ENCODE measurements at regions not wholly inside any gene's neighbourhood (a gene's known extent, or its start where the extent isn't known, plus 50 kb on each side); places are given as distances from the start of the nearest gene placed in this dataset.

- H3K9ac ChIP-seq (ENCODE audit: low read depth, low read length): no peak overlapping the region
- no peaks in the 10 kb centered on the region for H3K36me3 ChIP-seq (ENCODE audit: insufficient read depth, low read length)
- H3K4me3 ChIP-seq (ENCODE audit: low read length): no peak overlapping the region
- H3K4me1 ChIP-seq (ENCODE audit: control insufficient read depth, insufficient read depth, low read length): peaks cover 8% of the 10 kb centered on the region
- H3K9me3 ChIP-seq (replicated peaks; ENCODE audit: low read length): no peaks in the 10 kb centered on the region
- H3K27me3 ChIP-seq (ENCODE audit: control insufficient read depth, insufficient read depth, low read length): peaks cover 37% of the 10 kb centered on the region
- H3K4me2 ChIP-seq (ENCODE audit: low read length): peak overlapping the region; percentile 99
Observed at GRCh38 chr1:42034426-42034825, 115.7 kb upstream of the HIVEP3 start.

- Histone ChIP-seq H3K4me2 (ENCODE audit: low read length) (no peak overlapping the region), H3K4me3 (ENCODE audit: low read length) (no peak overlapping the region), H3K36me3 (ENCODE audit: insufficient read depth, low read length) (no peaks in the 10 kb centered on the region), H3K9me3 (replicated peaks; ENCODE audit: low read length) (no peaks in the 10 kb centered on the region), H3K27me3 (ENCODE audit: control insufficient read depth, insufficient read depth, low read length) (peaks cover 33% of the 10 kb centered on the region), H3K9ac (ENCODE audit: low read depth, low read length) (no peak overlapping the region), H3K4me1 (ENCODE audit: control insufficient read depth, insufficient read depth, low read length) (peaks cover 8% of the 10 kb centered on the region)
Observed at GRCh38 chr1:42033629-42034028, 114.9 kb upstream of the HIVEP3 start.

- Histone ChIP-seq H3K9ac (ENCODE audit: low read depth, low read length) (no peak overlapping the region), H3K4me2 (ENCODE audit: low read length) (no peak overlapping the region), H3K27me3 (ENCODE audit: control insufficient read depth, insufficient read depth, low read length) (peaks cover 3% of the 10 kb centered on the region), H3K36me3 (ENCODE audit: insufficient read depth, low read length) (no peaks in the 10 kb centered on the region), H3K4me3 (ENCODE audit: low read length) (no peak overlapping the region), H3K4me1 (ENCODE audit: control insufficient read depth, insufficient read depth, low read length) (no peaks in the 10 kb centered on the region), H3K9me3 (replicated peaks; ENCODE audit: low read length) (no peaks in the 10 kb centered on the region)
Observed at GRCh38 chr1:42017730-42018129, 99.0 kb upstream of the HIVEP3 start.

- peaks cover 3% of the 10 kb centered on the region for H3K27me3 ChIP-seq (ENCODE audit: control insufficient read depth, insufficient read depth, low read length)
- H3K9ac ChIP-seq (ENCODE audit: low read depth, low read length): no peak overlapping the region
- H3K36me3 ChIP-seq (ENCODE audit: insufficient read depth, low read length): no peaks in the 10 kb centered on the region
- H3K4me2 ChIP-seq (ENCODE audit: low read length): no peak overlapping the region
- H3K4me1 ChIP-seq (ENCODE audit: control insufficient read depth, insufficient read depth, low read length): no peaks in the 10 kb centered on the region
- no peaks in the 10 kb centered on the region for H3K9me3 ChIP-seq (replicated peaks; ENCODE audit: low read length)
- no peak overlapping the region for H3K4me3 ChIP-seq (ENCODE audit: low read length)
Observed at GRCh38 chr1:42017259-42017658, 98.5 kb upstream of the HIVEP3 start.

- H3K9me3 ChIP-seq (replicated peaks; ENCODE audit: low read length): no peaks in the 10 kb centered on the region
- no peaks in the 10 kb centered on the region for H3K36me3 ChIP-seq (ENCODE audit: insufficient read depth, low read length)
Observed at GRCh38 chr1:42014823-42015222, 96.1 kb upstream of the HIVEP3 start.

GRCh38 chr1:42013881-42014470 is 95.3 kb upstream of the HIVEP3 start:
- no peak overlapping the region for H3K4me3 ChIP-seq (ENCODE audit: low read length)
- H3K4me2 ChIP-seq (ENCODE audit: low read length): no peak overlapping the region
- no peaks in the 10 kb centered on the region for H3K36me3 ChIP-seq (ENCODE audit: insufficient read depth, low read length)
- H3K4me1 ChIP-seq (ENCODE audit: control insufficient read depth, insufficient read depth, low read length): no peaks in the 10 kb centered on the region
- H3K9ac ChIP-seq (ENCODE audit: low read depth, low read length): no peak overlapping the region
- H3K9me3 ChIP-seq (replicated peaks; ENCODE audit: low read length): no peaks in the 10 kb centered on the region
- peaks cover 7% of the 10 kb centered on the region for H3K27me3 ChIP-seq (ENCODE audit: control insufficient read depth, insufficient read depth, low read length)

More at GRCh38 chr1:42014823-42015222, 96.1 kb upstream of the HIVEP3 start:
- H3K4me3 ChIP-seq (ENCODE audit: low read length): no peak overlapping the region
- H3K4me2 ChIP-seq (ENCODE audit: low read length): no peak overlapping the region
- no peak overlapping the region for H3K9ac ChIP-seq (ENCODE audit: low read depth, low read length)
- no peaks in the 10 kb centered on the region for H3K4me1 ChIP-seq (ENCODE audit: control insufficient read depth, insufficient read depth, low read length)
- H3K27me3 ChIP-seq (ENCODE audit: control insufficient read depth, insufficient read depth, low read length): peaks cover 7% of the 10 kb centered on the region

- Histone ChIP-seq H3K4me3 (ENCODE audit: low read length) (no peak overlapping the region), H3K4me1 (ENCODE audit: control insufficient read depth, insufficient read depth, low read length) (no peaks in the 10 kb centered on the region), H3K27me3 (ENCODE audit: control insufficient read depth, insufficient read depth, low read length) (peaks cover 7% of the 10 kb centered on the region), H3K36me3 (ENCODE audit: insufficient read depth, low read length) (no peaks in the 10 kb centered on the region), H3K9me3 (replicated peaks; ENCODE audit: low read length) (no peaks in the 10 kb centered on the region), H3K9ac (ENCODE audit: low read depth, low read length) (no peak overlapping the region), H3K4me2 (ENCODE audit: low read length) (no peak overlapping the region)
Observed at GRCh38 chr1:42012852-42013251, 94.1 kb upstream of the HIVEP3 start.

- H3K27me3 ChIP-seq (ENCODE audit: control insufficient read depth, insufficient read depth, low read length): peaks cover 7% of the 10 kb centered on the region
- H3K9me3 ChIP-seq (replicated peaks; ENCODE audit: low read length): no peaks in the 10 kb centered on the region
- H3K4me2 ChIP-seq (ENCODE audit: low read length): no peak overlapping the region
- H3K4me1 ChIP-seq (ENCODE audit: control insufficient read depth, insufficient read depth, low read length): no peaks in the 10 kb centered on the region
- H3K4me3 ChIP-seq (ENCODE audit: low read length): no peak overlapping the region
- no peaks in the 10 kb centered on the region for H3K36me3 ChIP-seq (ENCODE audit: insufficient read depth, low read length)
- no peak overlapping the region for H3K9ac ChIP-seq (ENCODE audit: low read depth, low read length)
Observed at GRCh38 chr1:42010381-42010780, 91.7 kb upstream of the HIVEP3 start.

GRCh38 chr1:42008264-42008663 is 89.5 kb upstream of the HIVEP3 start:
- H3K36me3 ChIP-seq (ENCODE audit: insufficient read depth, low read length): no peaks in the 10 kb centered on the region
- no peak overlapping the region for H3K9ac ChIP-seq (ENCODE audit: low read depth, low read length)
- no peak overlapping the region for H3K4me2 ChIP-seq (ENCODE audit: low read length)
- H3K4me3 ChIP-seq (ENCODE audit: low read length): no peak overlapping the region
- peaks cover 4% of the 10 kb centered on the region for H3K27me3 ChIP-seq (ENCODE audit: control insufficient read depth, insufficient read depth, low read length)
- no peaks in the 10 kb centered on the region for H3K9me3 ChIP-seq (replicated peaks; ENCODE audit: low read length)
- no peaks in the 10 kb centered on the region for H3K4me1 ChIP-seq (ENCODE audit: control insufficient read depth, insufficient read depth, low read length)

GRCh38 chr1:42006836-42007235 is 88.1 kb upstream of the HIVEP3 start:
- Histone ChIP-seq H3K4me1 (ENCODE audit: control insufficient read depth, insufficient read depth, low read length) (no peaks in the 10 kb centered on the region), H3K9me3 (replicated peaks; ENCODE audit: low read length) (no peaks in the 10 kb centered on the region), H3K9ac (ENCODE audit: low read depth, low read length) (no peak overlapping the region), H3K4me3 (ENCODE audit: low read length) (no peak overlapping the region), H3K36me3 (ENCODE audit: insufficient read depth, low read length) (no peaks in the 10 kb centered on the region), H3K4me2 (ENCODE audit: low read length) (no peak overlapping the region), H3K27me3 (ENCODE audit: control insufficient read depth, insufficient read depth, low read length) (peaks cover 4% of the 10 kb centered on the region)

- H3K27me3 ChIP-seq (ENCODE audit: control insufficient read depth, insufficient read depth, low read length): no peaks in the 10 kb centered on the region
- H3K4me2 ChIP-seq (ENCODE audit: low read length): no peak overlapping the region
- H3K9ac ChIP-seq (ENCODE audit: low read depth, low read length): no peak overlapping the region
- H3K4me1 ChIP-seq (ENCODE audit: control insufficient read depth, insufficient read depth, low read length): no peaks in the 10 kb centered on the region
- H3K36me3 ChIP-seq (ENCODE audit: insufficient read depth, low read length): no peaks in the 10 kb centered on the region
- H3K4me3 ChIP-seq (ENCODE audit: low read length): no peak overlapping the region
- no peaks in the 10 kb centered on the region for H3K9me3 ChIP-seq (replicated peaks; ENCODE audit: low read length)
Observed at GRCh38 chr1:42006093-42006492, 87.4 kb upstream of the HIVEP3 start.

- no peaks in the 10 kb centered on the region for H3K36me3 ChIP-seq (ENCODE audit: insufficient read depth, low read length)
- no peak overlapping the region for H3K4me3 ChIP-seq (ENCODE audit: low read length)
- no peaks in the 10 kb centered on the region for H3K4me1 ChIP-seq (ENCODE audit: control insufficient read depth, insufficient read depth, low read length)
- no peak overlapping the region for H3K4me2 ChIP-seq (ENCODE audit: low read length)
- H3K9me3 ChIP-seq (replicated peaks; ENCODE audit: low read length): no peaks in the 10 kb centered on the region
- H3K27me3 ChIP-seq (ENCODE audit: control insufficient read depth, insufficient read depth, low read length): no peaks in the 10 kb centered on the region
- no peak overlapping the region for H3K9ac ChIP-seq (ENCODE audit: low read depth, low read length)
Observed at GRCh38 chr1:42005530-42005929, 86.8 kb upstream of the HIVEP3 start.
